Fibroblast of mammary gland (primary cell): ENCODE measurements at regions not wholly inside any gene's neighbourhood (a gene's known extent, or its start where the extent isn't known, plus 50 kb on each side); places are given as distances from the start of the nearest gene placed in this dataset.
A peak's percentile ranks its signal among the peaks of the same experiment; 100 is the strongest.

Experiments used
- DNase-seq: peaks from one replicate; pipeline ENCODE4 v3.0.0-alpha.2; 2010; ENCODE audit warnings: low read depth
- H3K4me3 ChIP-seq: 2 replicates; pipeline ENCODE4 v1.5.1; 2011; ENCODE audit warnings: low read depth, mild to moderate bottlenecking, low read length, moderate library complexity; ENCODE audit not compliant: control insufficient read depth
- TF ChIP-seq, protein P1 (sequence below): conservative IDR thresholded peaks from 2 replicates; pipeline ENCODE4 v1.5.1; 2011; ENCODE audit warnings: low read depth, low read length, inconsistent platforms; ENCODE audit not compliant: control insufficient read depth, insufficient read depth

DNA sequence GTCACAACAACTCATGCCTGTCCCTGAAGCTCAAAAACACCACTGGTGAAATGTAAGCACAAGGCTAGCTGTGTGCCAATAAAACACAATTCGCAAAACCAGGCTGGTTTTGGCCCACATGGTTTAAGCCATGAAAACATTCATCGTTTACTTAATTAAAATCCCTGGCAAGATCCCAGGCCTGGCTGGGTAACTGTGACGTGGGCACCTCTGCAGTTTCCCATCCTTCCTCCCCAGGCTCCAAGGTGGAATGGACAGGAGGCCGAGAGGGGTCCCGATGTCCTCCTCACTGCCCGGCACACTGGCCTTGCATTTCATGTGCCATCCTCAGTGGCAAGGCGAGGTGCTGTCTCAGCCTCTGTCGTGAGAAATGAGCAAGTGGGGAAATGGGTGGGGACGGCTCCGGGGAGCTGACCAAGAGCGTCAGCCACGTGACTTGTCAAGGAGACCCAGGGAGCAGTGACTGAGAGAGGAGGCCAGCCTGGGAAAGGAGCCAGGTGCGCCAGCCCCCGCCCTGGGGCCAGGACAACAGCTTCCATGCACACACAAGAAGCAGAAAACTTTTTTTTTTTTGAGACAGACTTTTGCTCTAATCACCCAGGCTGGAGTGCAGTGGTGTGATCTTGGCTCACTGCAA is 153.1 kb upstream of the RAB4A start:
- TF ChIP-seq, protein P1, sequence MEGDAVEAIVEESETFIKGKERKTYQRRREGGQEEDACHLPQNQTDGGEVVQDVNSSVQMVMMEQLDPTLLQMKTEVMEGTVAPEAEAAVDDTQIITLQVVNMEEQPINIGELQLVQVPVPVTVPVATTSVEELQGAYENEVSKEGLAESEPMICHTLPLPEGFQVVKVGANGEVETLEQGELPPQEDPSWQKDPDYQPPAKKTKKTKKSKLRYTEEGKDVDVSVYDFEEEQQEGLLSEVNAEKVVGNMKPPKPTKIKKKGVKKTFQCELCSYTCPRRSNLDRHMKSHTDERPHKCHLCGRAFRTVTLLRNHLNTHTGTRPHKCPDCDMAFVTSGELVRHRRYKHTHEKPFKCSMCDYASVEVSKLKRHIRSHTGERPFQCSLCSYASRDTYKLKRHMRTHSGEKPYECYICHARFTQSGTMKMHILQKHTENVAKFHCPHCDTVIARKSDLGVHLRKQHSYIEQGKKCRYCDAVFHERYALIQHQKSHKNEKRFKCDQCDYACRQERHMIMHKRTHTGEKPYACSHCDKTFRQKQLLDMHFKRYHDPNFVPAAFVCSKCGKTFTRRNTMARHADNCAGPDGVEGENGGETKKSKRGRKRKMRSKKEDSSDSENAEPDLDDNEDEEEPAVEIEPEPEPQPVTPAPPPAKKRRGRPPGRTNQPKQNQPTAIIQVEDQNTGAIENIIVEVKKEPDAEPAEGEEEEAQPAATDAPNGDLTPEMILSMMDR = no peak
- DNase-seq = peak; percentile 42
- no peak overlapping the region for H3K4me3 ChIP-seq

DNA sequence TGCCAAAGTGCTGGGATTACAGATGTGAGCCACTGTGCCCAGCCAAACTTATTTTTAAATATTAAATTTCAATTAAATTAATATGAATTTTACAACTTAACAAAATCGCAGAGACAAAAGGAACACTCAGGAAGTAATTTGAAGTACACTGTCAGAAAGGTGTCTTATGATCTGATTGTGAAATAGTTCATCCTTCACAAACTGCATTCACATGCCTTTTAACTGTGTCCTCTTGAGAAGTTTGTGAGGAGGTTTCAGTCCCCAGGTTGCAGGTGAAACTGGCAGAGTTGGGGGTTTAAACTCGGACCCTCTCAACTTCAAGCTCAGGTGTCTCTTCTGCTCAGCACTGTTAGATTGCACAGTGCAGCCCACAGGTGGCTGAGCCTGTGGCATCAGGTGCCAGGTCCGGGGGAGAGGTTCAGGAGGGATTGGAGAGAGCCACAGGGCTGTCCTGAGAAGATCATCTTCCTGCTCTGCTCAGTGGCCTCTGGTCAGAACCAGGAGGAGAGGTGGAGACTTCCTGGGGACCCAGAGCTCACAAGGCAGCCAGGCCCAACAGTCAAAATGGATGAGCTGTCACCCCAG is 152.3 kb upstream of the RAB4A start:
- no peak for DNase-seq
- no peak overlapping the region for H3K4me3 ChIP-seq
- TF ChIP-seq, protein P1 = no peak

DNA sequence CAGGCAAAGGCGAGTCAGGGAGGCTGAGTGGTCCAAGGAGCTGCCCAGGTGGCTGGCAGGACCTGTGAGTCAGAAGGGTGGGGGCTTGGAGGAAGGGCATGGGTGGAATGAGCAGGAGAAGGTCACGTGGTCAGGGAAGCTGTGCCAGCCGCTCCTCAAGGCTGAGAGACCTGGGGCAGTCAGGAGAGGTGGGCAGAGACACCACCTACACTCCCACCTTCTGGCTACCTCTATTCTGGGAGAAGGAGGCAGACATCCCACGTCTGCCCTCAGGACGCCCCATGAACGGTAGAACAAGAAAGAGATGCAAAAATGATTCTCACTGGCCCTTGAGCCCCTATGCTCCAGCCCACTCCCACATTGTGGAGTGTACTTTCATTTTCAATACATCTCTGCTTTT is 151.8 kb upstream of the RAB4A start:
- no peak for DNase-seq
- TF ChIP-seq, protein P1 = no peak
- no peak overlapping the region for H3K4me3 ChIP-seq

DNA sequence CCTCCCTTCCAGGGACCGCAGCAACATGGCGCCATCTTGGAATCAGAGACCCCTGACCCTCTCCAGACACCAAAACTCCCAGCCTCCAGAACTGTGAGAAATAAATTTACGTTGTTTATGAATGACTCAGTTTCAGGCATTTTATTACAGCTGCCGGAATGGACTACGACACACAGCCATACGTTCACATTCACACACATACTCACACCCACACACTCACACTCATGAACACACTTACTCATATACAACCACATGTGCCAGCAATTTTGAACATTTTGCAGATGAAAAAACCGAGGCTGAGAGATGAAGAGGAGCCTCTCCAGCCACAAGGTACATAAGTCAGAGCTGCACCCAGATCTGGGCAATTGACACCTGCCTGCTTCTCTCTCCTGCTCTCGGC is 151.0 kb upstream of the RAB4A start:
- TF ChIP-seq, protein P1 = no peak
- DNase-seq = peak; percentile 8
- no peak overlapping the region for H3K4me3 ChIP-seq

DNA sequence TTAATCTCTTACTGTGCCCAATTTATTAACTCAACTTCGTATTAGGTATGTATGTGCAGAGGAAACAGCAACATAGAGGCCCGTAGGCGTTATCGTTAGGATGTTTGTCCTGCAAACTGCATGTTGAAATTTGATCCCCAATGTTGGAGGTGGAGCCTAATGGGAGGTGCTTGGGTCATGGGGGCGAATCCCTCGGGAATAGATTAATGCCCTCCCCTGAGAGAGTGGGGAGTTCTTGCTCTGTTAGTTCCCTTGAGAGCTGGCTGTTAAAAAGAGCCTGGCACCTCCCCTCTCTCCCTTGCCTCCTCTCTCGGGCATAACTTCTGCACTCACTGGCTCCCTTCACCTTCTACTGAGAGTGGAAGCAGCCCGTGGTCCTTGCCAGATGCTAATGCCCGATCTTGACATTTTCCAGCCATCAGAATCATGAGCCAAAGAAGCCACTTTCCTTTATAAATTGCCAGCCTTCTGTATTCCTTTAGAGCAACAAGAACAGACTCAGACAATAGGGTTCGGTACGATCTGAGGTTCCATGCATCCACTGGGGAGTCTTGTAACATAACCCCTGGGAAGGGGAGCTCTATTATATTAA is 149.0 kb upstream of the RAB4A start:
- TF ChIP-seq, protein P1 = no peak
- H3K4me3 ChIP-seq = no peak overlapping the region
- no peak for DNase-seq

DNA sequence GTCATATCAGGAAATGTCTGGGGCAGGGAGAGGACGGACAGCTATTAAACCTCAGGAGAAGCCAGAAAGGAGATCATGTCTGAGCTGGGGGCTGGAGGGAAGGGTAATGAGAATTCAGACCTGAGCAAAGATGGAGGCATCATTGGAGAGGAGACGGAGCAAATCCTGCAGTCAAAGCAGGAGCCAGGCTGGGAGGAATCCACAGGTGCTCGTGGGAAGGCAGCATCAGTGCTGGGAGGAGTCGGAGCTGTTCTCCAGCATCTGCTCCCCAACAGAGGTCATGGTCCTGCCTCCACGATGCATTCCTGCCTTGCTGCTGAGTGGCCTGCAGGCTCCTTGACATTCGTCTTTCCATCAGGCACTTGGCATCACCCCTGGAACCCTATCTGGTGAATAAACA is 148.3 kb upstream of the RAB4A start:
- H3K4me3 ChIP-seq = no peak overlapping the region
- TF ChIP-seq, protein P1 = no peak
- no peak for DNase-seq
